RWPE2 (cell line): ENCODE measurements at regions not wholly inside any gene's neighbourhood (a gene's known extent, or its start where the extent isn't known, plus 50 kb on each side); places are given as distances from the start of the nearest gene placed in this dataset.

Experiments used
- ATAC-seq: fragments of 200-7000 bp; cut with Tn5 transposase; 3 replicates; pipeline ENCODE4 v1.9.1; 2021; ENCODE audit warnings: low read depth
- DNase-seq: peaks from one replicate; pipeline ENCODE4 v3.0.0-alpha.2; 2020; ENCODE audit warnings: low spot score
- H3K27ac ChIP-seq: fragments of 450-650 bp; 2 replicates; pipeline ENCODE4 v1.5.1; 2017; ENCODE audit warnings: mild to moderate bottlenecking; ENCODE audit not compliant: poor library complexity, severe bottlenecking
- H3K27me3 ChIP-seq: fragments of 250-450 bp; sonication (Bioruptor Pico); 2 replicates; pipeline ENCODE4 v1.5.1; 2021; ENCODE audit warnings: mild to moderate bottlenecking, moderate library complexity; ENCODE audit not compliant: insufficient read depth, poor library complexity, severe bottlenecking
- H3K36me3 ChIP-seq: fragments of 250-450 bp; sonication (Bioruptor Pico); 2 replicates; pipeline ENCODE4 v1.5.1; 2020; ENCODE audit warnings: low read depth, mild to moderate bottlenecking, moderate library complexity
- H3K4me1 ChIP-seq: fragments of 250-450 bp; sonication (Bioruptor Pico); 2 replicates; pipeline ENCODE4 v1.5.1; 2021; ENCODE audit warnings: mild to moderate bottlenecking, moderate library complexity; ENCODE audit not compliant: insufficient read depth, poor library complexity, severe bottlenecking
- H3K4me3 ChIP-seq: fragments of 250-450 bp; sonication (Bioruptor Pico); 2 replicates; pipeline ENCODE4 v1.5.1; 2021; ENCODE audit warnings: mild to moderate bottlenecking, moderate library complexity; ENCODE audit not compliant: severe bottlenecking
- H3K9me3 ChIP-seq: fragments of 250-450 bp; sonication (Bioruptor Pico); 2 replicates; pipeline ENCODE4 v1.5.1; 2021; ENCODE audit warnings: mild to moderate bottlenecking, moderate library complexity; ENCODE audit not compliant: severe bottlenecking
- CTCF ChIP-seq: fragments of 450-650 bp; IDR thresholded peaks from one replicate; pipeline ENCODE4 v1.5.1; 2017; ENCODE audit warnings: mild to moderate bottlenecking, moderate library complexity; ENCODE audit not compliant: poor library complexity, severe bottlenecking

- Histone ChIP-seq H3K27me3 (no peaks in the 10 kb centered on the region), H3K27ac (no peak overlapping the region), H3K9me3 (no peaks in the 10 kb centered on the region), H3K36me3 (no peaks in the 10 kb centered on the region), H3K4me3 (no peak overlapping the region), H3K4me1 (peaks cover 5% of the 10 kb centered on the region)
- no peak for TF ChIP-seq CTCF
- no peak for DNase-seq
- ATAC-seq, result no peak
These were observed 55.8 kb upstream of the SLC35F5 start for GRCh38 chr2:113812204-113812603.

DNA sequence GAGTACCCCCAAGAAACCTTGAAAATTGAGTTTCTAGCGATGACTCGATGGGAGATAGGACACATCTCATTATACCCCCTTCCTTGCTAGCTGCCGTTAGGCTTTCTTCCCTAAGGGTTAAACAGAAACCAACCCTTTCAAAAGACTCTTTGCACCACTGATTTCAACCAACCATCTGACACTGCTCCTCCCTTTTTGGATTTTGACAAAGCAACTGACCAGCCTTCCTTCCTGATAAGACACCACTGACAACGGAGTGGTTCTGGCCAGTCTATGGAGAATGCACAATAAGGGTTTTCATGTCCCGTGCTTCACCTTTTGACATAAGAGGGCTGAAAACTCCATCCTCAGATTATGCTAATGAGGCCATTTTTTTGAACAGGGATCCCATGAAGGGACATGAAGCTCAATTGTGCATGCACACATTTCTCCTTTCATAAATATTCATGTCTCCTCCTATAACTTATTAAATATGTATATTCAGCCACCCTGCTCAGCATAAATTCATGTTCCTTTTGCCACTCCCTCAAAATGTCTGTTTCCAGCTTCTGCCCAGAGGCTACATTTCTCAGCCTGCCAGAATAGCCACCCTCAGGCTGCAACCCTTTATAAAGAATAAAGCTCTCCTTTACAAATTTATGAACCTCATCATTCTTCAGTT is 52.8 kb upstream of the SLC35F5 start:
- Histone ChIP-seq H3K27me3 (no peaks in the 10 kb centered on the region), H3K9me3 (no peaks in the 10 kb centered on the region), H3K36me3 (no peaks in the 10 kb centered on the region), H3K27ac (no peak overlapping the region), H3K4me1 (peaks cover 6% of the 10 kb centered on the region), H3K4me3 (no peak overlapping the region)
- DNase-seq (no peak), ATAC-seq (no peak)
- no peak for TF ChIP-seq CTCF

DNA sequence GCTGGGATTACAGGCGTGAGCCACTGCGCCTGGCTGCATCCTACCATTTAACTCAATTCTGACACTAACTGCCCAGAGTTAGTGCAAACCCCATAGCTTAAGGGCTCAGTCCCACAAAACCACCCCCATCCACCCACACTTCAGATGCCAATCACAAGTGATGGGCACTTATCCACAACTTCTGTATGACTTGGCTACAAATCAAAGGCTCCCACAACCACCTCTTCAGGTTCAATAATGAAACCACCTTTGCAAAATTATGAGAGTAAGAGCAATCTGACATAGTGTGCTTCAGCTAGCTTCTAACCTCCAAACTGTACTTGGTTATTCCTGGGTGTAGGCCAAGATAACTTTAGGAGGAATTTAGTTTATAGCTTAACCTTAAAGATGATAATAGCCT is 51.3 kb upstream of the SLC35F5 start:
- no peaks in the 10 kb centered on the region for H3K36me3 ChIP-seq
- no peaks in the 10 kb centered on the region for H3K9me3 ChIP-seq
- TF ChIP-seq CTCF, result no peak
- H3K27ac ChIP-seq, result no peak overlapping the region
- DNase-seq (no peak), ATAC-seq (no peak)
- H3K27me3 ChIP-seq, result no peaks in the 10 kb centered on the region
- H3K4me1 ChIP-seq, result peaks cover 6% of the 10 kb centered on the region
- no peak overlapping the region for H3K4me3 ChIP-seq

DNA sequence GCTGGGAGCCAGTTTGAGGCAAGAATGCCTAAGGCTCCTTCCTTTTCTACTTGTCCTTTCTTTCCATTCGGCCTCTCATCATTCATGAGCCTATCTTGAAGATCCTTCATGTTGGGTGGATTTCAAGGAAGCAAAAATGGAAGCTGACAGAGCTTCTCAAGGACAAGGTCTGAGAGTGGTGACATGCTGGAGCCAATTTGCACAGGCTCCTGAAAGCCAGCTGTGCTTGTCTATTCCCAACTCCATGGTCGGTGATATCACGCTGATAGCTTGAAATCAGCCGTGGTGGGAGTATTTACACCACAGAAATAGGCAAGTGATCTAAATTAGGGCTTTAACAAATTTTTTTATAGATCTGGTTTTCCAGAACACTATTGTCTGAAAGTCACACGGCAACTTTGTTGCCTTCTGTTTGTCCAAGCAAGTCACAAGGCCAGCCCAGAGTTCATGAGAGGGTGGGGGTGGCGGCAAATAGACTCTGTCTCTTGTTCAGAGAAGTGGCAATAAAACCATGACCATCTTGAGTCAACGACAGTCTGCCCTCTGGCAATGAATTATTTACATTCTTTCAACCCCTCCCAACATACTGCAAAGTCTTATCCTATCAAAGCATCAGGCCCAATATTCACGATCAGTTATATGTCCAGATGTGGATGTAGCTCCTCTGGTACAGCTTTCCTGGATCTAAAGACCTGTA is 49.9 kb upstream of the SLC35F5 start:
- no peaks in the 10 kb centered on the region for H3K9me3 ChIP-seq
- no peak overlapping the region for H3K4me3 ChIP-seq
- H3K27me3 ChIP-seq, result no peaks in the 10 kb centered on the region
- H3K36me3 ChIP-seq, result no peaks in the 10 kb centered on the region
- H3K27ac ChIP-seq, result no peak overlapping the region
- ATAC-seq (0 out of 3 replicates have a peak, but pooled peaks have one; percentile 33), DNase-seq (no peak)
- peaks cover 6% of the 10 kb centered on the region for H3K4me1 ChIP-seq
- TF ChIP-seq CTCF, result no peak
